Stimulated activated CD4-positive, alpha-beta T cell treated with anti-CD3 and anti-CD28 coated beads, Interleukin-2, amount 100 ng/mL, for 24 hours (primary cell): ENCODE measurements at regions not wholly inside any gene's neighbourhood (a gene's known extent, or its start where the extent isn't known, plus 50 kb on each side); places are given as distances from the start of the nearest gene placed in this dataset.
"Not testable (repeated sequence)": the region's sequence is repeated elsewhere in the genome, so short reads cannot be mapped to it uniquely, and the experiment has no call there.

Experiments
- DNase-seq, 2 donors: peaks; one replicate each; pipeline ENCODE4 v3.0.0-alpha.2; 2020

GRCh38 chr1:219345953-219346352, 172.3 kb downstream of the LYPLAL1 start:
- no peak for DNase-seq

DNA sequence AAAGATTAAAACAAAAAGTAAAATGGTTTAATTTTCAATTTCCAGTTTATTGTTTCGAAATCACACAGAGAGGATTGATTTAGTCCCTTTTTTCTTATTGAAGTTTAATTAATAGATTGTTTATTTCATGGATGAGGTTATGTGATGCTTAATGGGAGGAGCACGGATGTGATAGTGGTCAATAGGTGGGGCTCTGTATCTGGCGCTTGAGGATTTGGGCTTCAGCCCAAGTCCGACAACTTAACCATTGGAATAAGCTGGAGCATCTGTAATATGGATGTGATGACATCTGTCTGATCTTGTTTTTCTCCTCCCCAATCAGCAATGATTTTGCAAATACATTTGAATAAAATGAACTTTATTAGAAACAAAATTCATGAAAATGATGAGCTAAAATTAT, 169.2 kb downstream of the LYPLAL1 start:
- DNase-seq = no peak

- DNase-seq = no peak
Measured at GRCh38 chr1:219340796-219341195, 167.1 kb downstream of the LYPLAL1 start.

DNA sequence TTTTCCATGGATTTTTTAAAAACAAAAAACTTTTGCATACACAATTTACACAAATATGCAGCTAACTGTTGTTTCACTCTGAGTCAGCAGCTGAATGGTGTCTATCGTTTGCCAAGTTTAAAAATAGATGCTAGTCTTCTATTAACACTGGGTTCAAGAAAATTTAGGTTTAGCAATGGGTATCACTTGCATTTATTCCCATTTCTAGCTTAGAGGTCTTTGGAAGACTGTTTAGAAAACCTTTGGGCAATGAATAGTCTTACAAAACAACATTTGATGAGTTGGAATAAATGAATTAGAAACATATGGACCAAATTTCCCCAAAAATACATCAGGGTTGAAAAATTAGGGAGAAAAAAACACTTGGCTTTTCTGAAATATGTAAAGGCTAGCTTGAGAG, 165.8 kb downstream of the LYPLAL1 start:
- no peak for DNase-seq

GRCh38 chr1:219337588-219337987, 163.9 kb downstream of the LYPLAL1 start:
- DNase-seq = no peak

DNA sequence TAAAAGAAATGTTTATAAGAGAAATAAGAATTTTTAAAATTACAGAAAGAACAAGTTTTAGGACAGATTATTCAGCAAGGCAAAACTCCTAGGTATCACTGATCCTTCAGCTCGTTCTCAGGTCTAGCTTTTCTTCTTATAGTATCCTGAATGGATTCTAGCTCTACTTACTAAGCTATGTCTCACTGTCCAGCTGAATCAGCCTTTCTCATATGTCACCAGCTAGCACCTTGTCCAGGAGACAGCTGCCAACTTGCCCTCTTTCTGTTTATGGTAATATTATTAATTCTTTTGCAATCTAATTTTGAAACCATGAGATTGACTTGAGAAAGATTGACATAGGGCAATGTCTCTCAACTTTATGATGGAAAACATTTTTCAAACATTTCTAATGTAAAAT, 159.9 kb downstream of the LYPLAL1 start:
- DNase-seq = no peak

DNA sequence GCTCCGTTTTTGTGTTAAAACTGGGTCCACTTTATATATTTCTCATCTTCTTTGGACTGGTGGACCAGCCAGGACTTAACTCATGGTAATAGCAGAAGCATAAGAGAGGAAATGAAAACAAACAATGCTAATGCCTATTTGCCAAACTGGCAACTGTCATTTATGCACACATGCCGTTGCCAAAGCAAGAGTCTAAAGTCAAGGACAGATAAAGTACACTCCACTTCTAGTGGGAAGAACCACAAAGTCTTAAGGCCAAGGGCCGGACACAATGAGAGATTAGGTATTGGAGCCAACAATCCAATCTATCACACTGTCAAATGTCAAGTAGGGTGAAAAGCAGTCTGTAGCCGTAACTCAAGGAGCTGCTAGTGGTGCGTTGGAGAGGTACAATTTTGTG, 157.7 kb downstream of the LYPLAL1 start:
- no peak for DNase-seq

DNA sequence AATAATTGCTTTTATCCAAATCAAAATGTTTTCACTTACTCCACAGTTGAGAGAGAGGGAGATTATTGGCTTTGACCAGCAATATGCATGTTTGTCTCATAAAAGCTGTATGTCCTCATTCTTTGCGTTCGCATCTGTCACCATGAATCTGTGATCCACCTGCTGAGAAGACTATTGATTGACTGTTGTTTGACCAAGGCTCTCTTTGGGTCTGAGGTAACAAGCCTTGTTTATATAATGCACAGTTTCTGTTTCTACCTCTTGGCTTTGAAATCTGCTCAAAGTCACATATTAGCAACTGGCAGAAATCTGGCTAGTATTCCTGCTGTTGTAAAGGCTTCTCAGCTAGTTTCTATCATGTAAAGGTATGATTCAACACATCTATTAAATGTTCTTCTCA, 157.0 kb downstream of the LYPLAL1 start:
- DNase-seq = no peak

GRCh38 chr1:219330001-219330400, 156.3 kb downstream of the LYPLAL1 start:
- no peak for DNase-seq

DNA sequence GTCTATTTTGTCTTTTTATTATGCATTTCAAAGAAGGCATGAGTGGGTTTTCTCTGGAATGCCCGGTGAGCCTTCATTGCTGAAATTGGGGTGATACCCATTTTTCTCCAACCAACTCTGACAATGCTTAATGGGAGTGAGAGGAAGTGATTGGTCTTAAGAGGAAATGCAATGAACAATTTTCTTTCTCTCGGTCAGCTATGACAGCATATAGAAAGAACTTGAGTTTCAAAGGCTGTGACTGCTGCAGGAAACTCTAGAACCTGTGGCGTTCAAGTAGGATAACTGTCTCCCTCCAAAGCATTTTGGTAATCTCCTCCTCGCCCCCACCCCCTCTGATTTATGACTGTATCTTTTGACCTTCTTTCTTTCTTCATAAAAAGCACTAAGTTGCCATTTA, 155.9 kb downstream of the LYPLAL1 start:
- DNase-seq = no peak

DNA sequence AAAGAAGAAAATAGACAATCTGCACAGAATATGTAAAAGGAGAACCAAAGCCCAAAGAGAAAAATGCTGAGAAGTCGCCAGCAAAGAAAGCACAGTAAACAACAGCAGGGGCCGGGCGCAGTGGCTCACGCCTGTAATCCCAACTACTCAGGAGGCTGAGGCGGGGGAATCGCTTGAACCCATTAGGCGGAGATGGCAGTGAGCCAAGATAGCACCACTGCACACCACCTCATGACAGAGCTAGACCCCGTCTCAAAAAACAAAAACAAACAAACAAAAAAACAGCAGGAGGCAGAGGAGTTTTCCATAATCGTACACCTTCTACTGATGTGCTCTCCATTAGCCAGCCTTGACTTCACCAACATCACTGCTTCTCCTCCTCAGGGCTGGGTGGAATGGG, 153.2 kb downstream of the LYPLAL1 start:
- DNase-seq = no peak

DNA sequence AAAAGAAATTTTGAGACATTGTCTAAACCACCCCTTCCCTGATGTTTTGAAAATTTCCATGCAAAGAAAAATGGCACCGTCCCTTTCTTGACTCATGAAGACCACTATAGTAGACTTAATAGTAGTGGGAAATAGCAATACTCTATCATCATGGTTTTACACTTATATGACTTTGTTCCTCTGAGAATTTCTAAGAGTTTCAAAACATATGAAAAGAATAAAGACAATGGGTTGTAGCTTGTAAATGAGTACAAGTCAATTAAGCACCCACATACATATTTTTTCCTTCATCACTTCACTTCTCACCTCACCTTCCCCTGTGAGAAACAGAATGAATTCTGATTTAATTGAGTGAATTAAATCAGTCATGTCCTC, 151.7 kb downstream of the LYPLAL1 start:
- DNase-seq = no peak

- DNase-seq = no peak
Measured at GRCh38 chr1:219324629-219325367, 151.1 kb downstream of the LYPLAL1 start.

- no peak for DNase-seq
Measured at GRCh38 chr1:219324171-219324570, 150.5 kb downstream of the LYPLAL1 start.

- DNase-seq = no peak
Measured at GRCh38 chr1:219323426-219323825, 149.7 kb downstream of the LYPLAL1 start.

DNA sequence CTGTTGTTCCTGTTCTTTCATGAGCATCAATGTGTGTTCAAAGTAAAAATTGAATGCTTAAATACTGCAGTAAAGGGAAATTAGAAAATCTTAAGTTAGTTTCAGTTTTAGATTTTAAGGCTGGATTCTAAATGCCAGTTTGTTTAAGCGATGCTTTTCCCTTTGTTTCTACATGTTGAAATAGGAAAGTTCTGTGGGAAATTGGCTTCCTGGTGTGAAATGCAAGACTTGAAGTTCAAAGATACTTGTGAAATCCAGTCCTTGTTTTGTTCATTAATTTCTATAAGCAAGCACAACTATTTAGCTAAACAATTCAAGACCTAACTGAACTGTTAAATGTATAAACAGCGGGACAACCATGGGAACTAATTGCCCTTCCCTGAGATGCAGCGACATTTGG, 149.1 kb downstream of the LYPLAL1 start:
- no peak for DNase-seq

DNA sequence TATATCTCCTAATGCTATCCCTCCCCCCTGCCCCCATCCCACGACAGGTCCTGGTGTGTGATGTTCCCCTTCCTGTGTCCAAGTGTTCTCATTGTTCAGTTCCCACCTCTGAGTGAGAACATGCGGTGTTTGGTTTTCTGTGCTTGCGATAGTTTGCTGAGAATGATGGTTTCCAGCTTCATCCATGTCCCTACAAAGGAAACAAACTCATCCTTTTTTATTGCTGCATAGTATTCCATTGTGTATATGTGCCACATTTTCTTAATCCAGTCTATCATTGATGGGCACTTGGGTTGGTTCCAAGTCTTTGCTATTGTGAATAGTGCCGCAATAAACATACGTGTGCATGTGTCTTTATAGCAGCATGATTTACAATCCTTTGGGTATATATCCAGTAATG, 146.9 kb downstream of the LYPLAL1 start:
- DNase-seq = not testable (repeated sequence)

DNA sequence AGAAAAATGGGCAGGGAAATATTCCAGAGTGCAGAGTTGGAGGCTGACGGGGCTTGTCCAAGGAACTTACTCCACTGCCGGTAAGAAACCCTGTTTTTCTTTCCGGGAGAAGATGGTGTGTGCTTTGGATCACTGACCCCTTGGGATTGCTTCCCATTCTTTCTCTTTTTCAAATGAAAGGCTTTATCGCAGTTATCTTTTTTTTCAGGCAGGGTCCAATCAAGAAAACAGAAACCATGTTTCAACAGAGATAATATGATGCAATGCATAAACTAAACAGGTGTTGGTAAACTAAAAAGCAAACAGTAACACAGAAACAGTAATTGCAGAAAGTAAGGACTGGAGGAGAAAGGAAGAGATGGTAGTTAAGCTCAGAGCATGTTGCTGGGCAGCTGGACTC, 145.1 kb downstream of the LYPLAL1 start:
- DNase-seq = no peak

DNA sequence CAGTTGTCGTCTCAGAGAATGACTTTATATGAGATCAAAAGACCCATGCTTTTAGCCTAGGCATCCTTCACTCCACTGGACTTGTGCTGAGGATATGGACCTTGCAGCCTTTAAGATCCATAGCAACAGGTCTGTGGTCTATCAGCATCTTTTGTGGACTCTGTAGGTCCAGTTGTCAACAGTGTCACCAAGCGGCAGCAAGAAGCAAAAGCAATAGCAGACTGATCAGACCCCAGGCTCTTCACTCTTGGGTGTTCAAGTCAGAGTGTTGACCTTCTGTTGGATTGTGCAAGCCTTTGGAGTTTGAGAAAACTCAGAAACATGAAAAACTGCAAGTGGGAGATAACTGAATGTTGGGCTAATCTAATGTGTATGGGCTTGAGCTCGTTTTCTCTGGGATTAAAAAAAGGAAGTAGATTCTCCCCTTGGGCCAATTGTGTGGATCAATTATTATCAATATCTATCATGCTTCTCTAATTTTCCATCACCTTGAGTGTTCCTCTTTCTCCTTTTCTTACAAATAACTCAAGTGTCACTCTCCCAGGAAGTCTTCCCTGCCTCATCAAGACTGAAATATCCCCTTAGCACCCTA, 144.2 kb downstream of the LYPLAL1 start:
- DNase-seq = no peak

DNA sequence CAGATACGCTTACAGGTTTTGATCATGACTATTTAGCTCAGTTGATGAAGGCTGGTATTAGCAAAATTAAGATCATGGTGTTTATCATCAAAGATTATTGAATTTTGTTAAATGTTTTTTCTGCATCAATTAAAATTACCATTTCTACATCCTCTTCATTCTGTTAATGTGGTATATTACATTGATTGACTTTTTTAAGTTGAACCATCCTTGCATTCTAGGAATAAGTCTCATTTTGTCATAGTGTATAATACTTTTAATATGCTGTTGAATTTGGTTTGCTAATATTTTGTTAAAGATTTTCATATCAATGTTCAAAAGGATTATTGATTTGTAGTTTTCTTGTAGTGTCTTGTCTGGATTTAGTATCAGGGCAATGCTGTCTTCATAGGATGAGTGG, 142.4 kb downstream of the LYPLAL1 start:
- no peak for DNase-seq

GRCh38 chr1:219313961-219314360, 140.3 kb downstream of the LYPLAL1 start:
- no peak for DNase-seq

DNA sequence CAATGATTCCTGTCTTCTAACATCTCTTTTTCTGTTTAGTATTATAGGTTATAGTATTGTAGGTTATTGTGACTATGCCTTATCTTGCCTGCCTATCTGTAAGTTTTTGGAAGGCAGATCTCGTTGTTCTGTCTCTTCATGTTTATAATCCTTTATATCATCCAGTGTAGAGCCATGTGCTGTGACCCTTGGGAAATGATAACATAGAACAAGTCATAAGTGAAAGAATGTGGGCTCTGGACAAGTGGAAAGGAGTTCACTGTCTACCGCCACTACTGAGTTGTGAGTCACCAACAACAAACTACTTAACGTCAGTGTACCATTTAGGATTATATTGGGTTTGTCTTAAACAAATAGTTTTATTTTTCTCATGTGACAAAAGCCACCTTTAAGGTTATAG, 139.3 kb downstream of the LYPLAL1 start:
- no peak for DNase-seq

DNA sequence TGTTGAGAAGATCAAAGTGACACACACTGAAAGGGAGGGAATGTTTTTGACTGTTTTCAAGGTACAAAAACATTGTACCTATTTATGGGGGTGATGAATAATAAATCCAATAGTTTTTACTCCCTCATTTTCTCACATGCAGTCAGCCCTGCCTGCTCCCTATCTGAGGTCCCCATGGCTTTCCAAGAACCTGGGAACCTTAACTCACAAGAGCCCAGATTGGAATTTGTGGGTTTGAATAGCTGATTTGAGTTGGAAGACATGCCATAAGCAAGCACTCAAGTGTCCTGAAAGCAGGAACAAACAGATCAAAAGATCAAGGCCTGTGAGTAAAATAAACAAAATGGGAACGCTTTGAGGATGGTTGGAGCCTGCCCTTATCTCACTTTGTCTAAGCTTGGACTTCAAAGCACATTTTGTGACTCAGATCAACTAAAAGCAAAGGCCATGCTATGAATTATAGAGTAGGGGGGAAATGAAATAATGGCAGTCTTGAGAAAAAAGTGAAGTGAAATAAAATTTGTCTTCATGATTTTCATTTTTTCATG, 136.6 kb downstream of the LYPLAL1 start:
- DNase-seq = no peak

DNA sequence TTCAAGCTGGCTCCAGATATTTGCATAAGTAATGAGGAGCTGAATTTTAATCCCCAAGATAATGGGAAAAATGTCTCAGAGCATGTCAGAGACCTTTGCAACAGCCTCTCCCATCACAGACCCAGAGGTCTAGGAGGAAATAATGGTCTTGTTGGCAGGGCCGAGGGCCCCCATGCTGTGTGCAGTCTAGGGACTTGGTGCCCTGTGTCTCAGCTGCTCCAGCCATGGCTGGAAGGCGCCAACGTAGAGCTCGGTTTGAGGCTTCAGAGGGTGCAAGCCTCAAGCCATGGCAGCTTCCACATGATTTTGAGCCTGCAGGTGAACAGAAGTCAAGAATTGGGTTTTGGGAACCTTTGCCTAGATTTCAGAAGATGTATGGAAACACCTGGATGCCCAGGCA, 134.7 kb downstream of the LYPLAL1 start:
- DNase-seq = no peak
